ENCODE measurements at regions not wholly inside any gene's neighbourhood (a gene's known extent, or its start where the extent isn't known, plus 50 kb on each side); places are given as distances from the start of the nearest gene placed in this dataset.

DNA sequence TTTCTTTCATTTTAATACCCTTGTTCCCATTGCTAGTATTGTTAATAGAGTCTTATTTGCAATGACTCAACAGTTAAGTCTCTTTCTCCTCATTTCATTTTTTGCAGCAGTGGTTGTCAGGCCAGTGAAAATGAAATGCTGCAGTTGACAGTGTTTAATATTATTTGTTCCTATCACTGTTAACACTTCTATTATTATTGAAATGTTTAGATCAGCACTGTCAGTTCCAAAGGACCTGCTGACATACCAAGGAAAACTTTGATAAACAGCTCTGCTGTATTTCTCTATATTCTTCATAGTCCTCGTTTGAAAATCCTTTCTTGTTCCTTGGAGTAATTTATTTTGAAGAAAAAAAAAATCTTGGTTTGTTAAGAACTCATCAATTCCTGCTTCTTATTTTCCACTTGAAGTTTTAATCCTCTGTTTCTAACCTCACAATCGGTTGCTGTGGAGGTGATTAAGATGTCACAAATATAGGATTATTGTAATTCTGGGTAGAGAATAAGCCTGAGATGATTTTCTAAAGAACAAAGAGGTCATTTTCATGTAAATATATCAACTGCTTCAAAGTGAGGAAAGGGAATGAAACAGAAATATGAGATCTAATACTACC, 1065.9 kb upstream of the CITED2 start:
- Mint-ChIP-seq H3K4me3 (ENCODE audit: unreplicated experiment) (no peak overlapping the region), H3K36me3 (ENCODE audit: unreplicated experiment) (no peaks in the 10 kb centered on the region), H3K9me3 (ENCODE audit: unreplicated experiment) (no peaks in the 10 kb centered on the region), H3K4me1 (ENCODE audit: low read depth, unreplicated experiment) (peaks cover 2% of the 10 kb centered on the region), H3K27me3 (ENCODE audit: unreplicated experiment) (no peaks in the 10 kb centered on the region), H3K27ac (ENCODE audit: unreplicated experiment) (no peak overlapping the region)
- TF ChIP-seq CTCF (IDR thresholded peaks at IDR 0.05; ENCODE audit: partially characterized antibody, unreplicated experiment) = no peak
- DNase-seq = no peak

DNA sequence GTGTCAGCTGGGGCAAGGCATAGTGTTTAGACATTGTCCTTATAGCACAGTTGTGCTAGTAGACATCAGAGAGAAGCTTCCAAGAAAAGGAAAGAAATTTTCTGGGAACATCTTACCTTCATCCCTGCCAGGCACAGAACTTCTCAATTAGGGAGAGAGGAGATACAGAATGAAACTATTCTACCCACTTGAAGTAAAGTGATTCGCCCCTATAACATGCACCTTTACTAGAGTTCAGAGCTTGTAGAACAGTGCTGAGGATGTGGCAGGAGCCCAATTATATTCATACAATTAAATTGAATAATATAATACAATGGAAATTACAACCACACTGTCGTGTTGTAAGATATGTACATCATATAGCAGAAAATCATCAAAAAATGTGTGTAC, 1063.9 kb upstream of the CITED2 start:
- peaks cover 3% of the 10 kb centered on the region for H3K9me3 Mint-ChIP-seq (ENCODE audit: unreplicated experiment)
- H3K27me3 Mint-ChIP-seq (ENCODE audit: unreplicated experiment) = no peaks in the 10 kb centered on the region
- DNase-seq = no peak
- H3K27ac Mint-ChIP-seq (ENCODE audit: unreplicated experiment) = no peak overlapping the region
- H3K4me3 Mint-ChIP-seq (ENCODE audit: unreplicated experiment) = no peak overlapping the region
- TF ChIP-seq CTCF (IDR thresholded peaks at IDR 0.05; ENCODE audit: partially characterized antibody, unreplicated experiment) = no peak
- H3K36me3 Mint-ChIP-seq (ENCODE audit: unreplicated experiment) = peaks cover 13% of the 10 kb centered on the region
- peaks cover 2% of the 10 kb centered on the region for H3K4me1 Mint-ChIP-seq (ENCODE audit: low read depth, unreplicated experiment)

DNA sequence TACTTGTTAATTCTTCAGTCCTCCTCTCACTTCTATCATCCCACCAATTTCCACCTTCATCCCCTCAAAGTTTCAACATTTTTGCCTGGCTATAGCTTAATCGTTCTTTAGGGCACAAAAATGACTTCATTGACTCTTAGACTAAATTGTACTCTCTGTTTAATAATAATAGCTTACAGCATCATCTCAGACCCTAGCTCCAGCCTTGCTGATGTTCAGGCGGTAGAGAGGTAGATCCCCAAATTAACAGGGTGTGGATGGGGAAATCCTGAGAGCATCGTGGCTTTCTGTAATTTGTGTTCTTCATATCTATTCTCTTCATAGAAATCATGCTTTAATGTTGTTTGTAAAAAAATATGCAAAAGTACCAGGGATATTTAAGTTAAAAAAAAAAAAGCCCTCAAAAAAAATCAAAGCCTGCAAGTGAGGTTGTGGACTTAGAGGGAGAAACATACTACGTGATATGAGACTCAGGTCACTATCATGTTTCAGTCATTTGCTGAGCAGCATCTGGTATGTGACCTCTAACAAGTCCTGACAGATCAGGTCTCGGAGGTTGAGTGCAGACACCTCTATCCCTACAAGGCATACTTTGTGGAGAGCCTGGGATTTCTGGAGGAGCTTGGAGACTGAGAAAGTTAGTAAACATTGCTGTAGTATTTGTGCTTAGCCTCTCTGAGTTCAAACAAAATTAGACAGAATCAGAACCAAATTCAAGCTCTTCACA, 1063.3 kb upstream of the CITED2 start:
- H3K27me3 Mint-ChIP-seq (ENCODE audit: unreplicated experiment) = no peaks in the 10 kb centered on the region
- H3K36me3 Mint-ChIP-seq (ENCODE audit: unreplicated experiment) = peaks cover 19% of the 10 kb centered on the region
- H3K27ac Mint-ChIP-seq (ENCODE audit: unreplicated experiment) = no peak overlapping the region
- TF ChIP-seq CTCF (IDR thresholded peaks at IDR 0.05; ENCODE audit: partially characterized antibody, unreplicated experiment) = no peak
- peaks cover 4% of the 10 kb centered on the region for H3K9me3 Mint-ChIP-seq (ENCODE audit: unreplicated experiment)
- no peak for DNase-seq
- H3K4me3 Mint-ChIP-seq (ENCODE audit: unreplicated experiment) = no peak overlapping the region
- H3K4me1 Mint-ChIP-seq (ENCODE audit: low read depth, unreplicated experiment) = peaks cover 2% of the 10 kb centered on the region

- Mint-ChIP-seq H3K27ac (ENCODE audit: unreplicated experiment) (no peak overlapping the region), H3K9me3 (ENCODE audit: unreplicated experiment) (peaks cover 4% of the 10 kb centered on the region), H3K4me3 (ENCODE audit: unreplicated experiment) (no peak overlapping the region), H3K4me1 (ENCODE audit: low read depth, unreplicated experiment) (peaks cover 2% of the 10 kb centered on the region), H3K36me3 (ENCODE audit: unreplicated experiment) (peaks cover 21% of the 10 kb centered on the region), H3K27me3 (ENCODE audit: unreplicated experiment) (no peaks in the 10 kb centered on the region)
- DNase-seq = no peak
- TF ChIP-seq CTCF (IDR thresholded peaks at IDR 0.05; ENCODE audit: partially characterized antibody, unreplicated experiment) = no peak
These were observed 1061.8 kb upstream of the CITED2 start for GRCh38 chr6:140436023-140436811.

All from glutamatergic neuron (in vitro differentiated cells).